ENCODE measurements at regions not wholly inside any gene's neighbourhood (a gene's known extent, or its start where the extent isn't known, plus 50 kb on each side); places are given as distances from the start of the nearest gene placed in this dataset.
"Not testable (repeated sequence)": the region's sequence is repeated elsewhere in the genome, so short reads cannot be mapped to it uniquely, and the experiment has no call there.

- not testable (repeated sequence) for DNase-seq (ENCODE audit: low read depth); H3K4me3 ChIP-seq (ENCODE audit: control insufficient read depth, low read depth, low read length)
These were observed 100.3 kb downstream of the TMEM121 start for GRCh38 chr14:105626651-105627050.

- H3K4me3 ChIP-seq (ENCODE audit: control insufficient read depth, low read depth, low read length) = not testable (repeated sequence)
These were observed 100.9 kb downstream of the TMEM121 start for GRCh38 chr14:105627287-105627686.

DNA sequence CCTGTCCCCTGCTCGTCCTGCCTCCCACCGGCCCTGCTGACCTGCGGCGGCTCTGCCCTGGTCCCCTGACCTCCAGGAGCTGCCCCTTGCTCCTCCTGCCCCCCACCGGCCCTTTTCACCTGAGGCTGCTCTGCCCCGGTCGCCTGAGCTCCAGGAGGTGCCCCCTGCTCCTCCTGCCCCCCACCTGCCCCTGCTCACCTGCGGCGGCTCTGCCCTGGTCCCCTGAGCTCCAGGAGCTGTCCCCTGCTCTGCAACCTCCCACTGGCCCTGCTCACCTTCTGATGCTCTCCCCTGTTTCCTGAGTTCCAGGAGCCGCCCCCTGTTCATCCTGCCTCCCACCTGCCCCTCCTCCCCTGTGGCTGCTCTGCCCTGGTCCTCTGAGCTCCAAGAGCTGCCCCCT is 101.3 kb downstream of the TMEM121 start:
- TF ChIP-seq, protein P1, sequence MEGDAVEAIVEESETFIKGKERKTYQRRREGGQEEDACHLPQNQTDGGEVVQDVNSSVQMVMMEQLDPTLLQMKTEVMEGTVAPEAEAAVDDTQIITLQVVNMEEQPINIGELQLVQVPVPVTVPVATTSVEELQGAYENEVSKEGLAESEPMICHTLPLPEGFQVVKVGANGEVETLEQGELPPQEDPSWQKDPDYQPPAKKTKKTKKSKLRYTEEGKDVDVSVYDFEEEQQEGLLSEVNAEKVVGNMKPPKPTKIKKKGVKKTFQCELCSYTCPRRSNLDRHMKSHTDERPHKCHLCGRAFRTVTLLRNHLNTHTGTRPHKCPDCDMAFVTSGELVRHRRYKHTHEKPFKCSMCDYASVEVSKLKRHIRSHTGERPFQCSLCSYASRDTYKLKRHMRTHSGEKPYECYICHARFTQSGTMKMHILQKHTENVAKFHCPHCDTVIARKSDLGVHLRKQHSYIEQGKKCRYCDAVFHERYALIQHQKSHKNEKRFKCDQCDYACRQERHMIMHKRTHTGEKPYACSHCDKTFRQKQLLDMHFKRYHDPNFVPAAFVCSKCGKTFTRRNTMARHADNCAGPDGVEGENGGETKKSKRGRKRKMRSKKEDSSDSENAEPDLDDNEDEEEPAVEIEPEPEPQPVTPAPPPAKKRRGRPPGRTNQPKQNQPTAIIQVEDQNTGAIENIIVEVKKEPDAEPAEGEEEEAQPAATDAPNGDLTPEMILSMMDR (IDR thresholded peaks at IDR 0.05; ENCODE audit: control insufficient read depth, insufficient read depth, low read depth, low read length, missing control alignments) = no peak
- no peak for DNase-seq (ENCODE audit: low read depth)
- H3K4me3 ChIP-seq (ENCODE audit: control insufficient read depth, low read depth, low read length) = no peak overlapping the region

More at GRCh38 chr14:105627287-105627686, 100.9 kb downstream of the TMEM121 start:
- DNase-seq (ENCODE audit: low read depth) = not testable (repeated sequence)

DNA sequence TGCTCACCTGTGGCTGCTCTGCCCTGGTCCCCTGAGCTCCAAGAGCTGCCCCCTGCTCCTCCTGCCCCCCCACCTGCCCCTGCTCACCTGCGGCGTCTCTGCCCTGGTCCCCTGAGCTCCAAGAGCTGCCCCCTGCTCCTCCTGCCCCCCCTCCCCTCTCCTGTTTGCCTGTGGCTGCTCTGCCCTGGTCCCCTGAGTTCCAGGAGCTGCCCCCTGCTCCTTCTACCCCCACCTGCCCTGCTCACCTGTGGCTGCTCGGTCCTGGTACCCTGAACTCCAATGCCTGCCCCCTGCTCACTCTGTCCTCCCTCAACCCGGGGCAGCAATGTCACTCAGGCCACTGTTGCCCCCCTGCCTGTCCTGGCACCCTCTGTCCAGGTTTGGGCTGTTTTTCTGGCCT is 101.7 kb downstream of the TMEM121 start:
- not testable (repeated sequence) for DNase-seq (ENCODE audit: low read depth); H3K4me3 ChIP-seq (ENCODE audit: control insufficient read depth, low read depth, low read length)

GRCh38 chr14:105628531-105629067 is 102.2 kb downstream of the TMEM121 start:
- H3K4me3 ChIP-seq (ENCODE audit: control insufficient read depth, low read depth, low read length); DNase-seq (ENCODE audit: low read depth): not testable (repeated sequence)

- not testable (repeated sequence) for H3K4me3 ChIP-seq (ENCODE audit: control insufficient read depth, low read depth, low read length); DNase-seq (ENCODE audit: low read depth)
These were observed 102.9 kb downstream of the TMEM121 start for GRCh38 chr14:105629091-105629885.

DNA sequence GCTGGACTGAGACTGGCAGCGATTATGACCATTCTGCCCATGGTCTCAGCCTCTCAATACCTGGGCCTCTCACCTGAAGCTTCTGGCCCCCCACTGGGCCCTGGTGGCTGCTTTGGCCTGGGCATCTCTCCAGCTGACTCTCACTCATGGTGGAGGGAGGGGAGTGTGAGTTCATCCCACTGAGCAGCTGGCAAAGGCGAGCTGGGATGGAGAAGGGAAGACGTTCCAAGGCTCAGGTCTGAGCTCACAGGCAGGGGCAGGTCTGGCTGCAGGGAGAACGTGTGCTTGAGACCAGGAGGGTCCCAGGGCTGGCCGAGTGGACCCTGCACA is 103.5 kb downstream of the TMEM121 start:
- no peak overlapping the region for H3K4me3 ChIP-seq (ENCODE audit: control insufficient read depth, low read depth, low read length)
- TF ChIP-seq, protein P1 (IDR thresholded peaks at IDR 0.05; ENCODE audit: control insufficient read depth, insufficient read depth, low read depth, low read length, missing control alignments) = no peak
- DNase-seq (ENCODE audit: low read depth) = no peak

- not testable (repeated sequence) for H3K4me3 ChIP-seq (ENCODE audit: control insufficient read depth, low read depth, low read length); DNase-seq (ENCODE audit: low read depth)
These were observed 104.0 kb downstream of the TMEM121 start for GRCh38 chr14:105630293-105630934.

- DNase-seq (ENCODE audit: low read depth); H3K4me3 ChIP-seq (ENCODE audit: control insufficient read depth, low read depth, low read length): not testable (repeated sequence)
These were observed 104.8 kb downstream of the TMEM121 start for GRCh38 chr14:105630935-105631779.

- DNase-seq (ENCODE audit: low read depth) = no peak
- TF ChIP-seq, protein P1 (IDR thresholded peaks at IDR 0.05; ENCODE audit: control insufficient read depth, insufficient read depth, low read depth, low read length, missing control alignments) = no peak
- H3K4me3 ChIP-seq (ENCODE audit: control insufficient read depth, low read depth, low read length) = no peak overlapping the region
These were observed 105.6 kb downstream of the TMEM121 start for GRCh38 chr14:105632010-105632409.

DNA sequence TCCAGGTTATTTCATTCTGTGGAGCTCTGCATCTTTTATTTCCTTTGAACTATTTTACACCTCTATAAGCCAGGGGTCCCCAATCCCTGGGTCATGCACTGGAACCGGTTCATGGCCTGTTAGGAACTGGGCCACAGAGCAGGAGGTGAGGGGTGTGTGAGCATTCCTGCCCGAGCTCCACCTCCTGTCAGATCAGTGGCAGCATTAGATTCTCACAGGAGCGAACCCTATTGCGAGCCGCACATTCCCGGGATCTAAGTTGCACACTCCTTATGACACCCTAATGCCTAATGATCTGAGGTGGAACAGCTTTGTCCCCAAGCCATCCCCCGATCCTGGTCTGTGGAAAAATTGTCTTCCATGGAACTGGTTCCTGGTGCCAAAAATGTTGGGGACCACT is 107.2 kb downstream of the TMEM121 start:
- H3K4me3 ChIP-seq (ENCODE audit: control insufficient read depth, low read depth, low read length); DNase-seq (ENCODE audit: low read depth): not testable (repeated sequence)
